CD4-positive, CD25-positive, alpha-beta regulatory T cell (primary cell): ENCODE measurements at regions not wholly inside any gene's neighbourhood (a gene's known extent, or its start where the extent isn't known, plus 50 kb on each side); places are given as distances from the start of the nearest gene placed in this dataset.

Experiments
- ATAC-seq, 2 donors: fragments of 150-1000 bp; cut with Tn5 transposase; one replicate each; pipeline ENCODE4 v1.10.0; 2021; ENCODE audit warnings: low read depth in 2 of 2, moderate number of reproducible peaks in 2 of 2, moderate library complexity in 1 of 2
- DNase-seq, 3 donors: peaks; one replicate each; pipeline versions ENCODE4 v3.0.0 to v3.0.0-alpha.2; 2012 to 2022; ENCODE audit warnings: mixed read lengths in 1 of 3
- H3K27ac ChIP-seq: one replicate; pipeline ENCODE4 v1.7.0; 2013; ENCODE audit warnings: mild to moderate bottlenecking, low read length; ENCODE audit not compliant: insufficient read depth, poor library complexity, severe bottlenecking
- H3K27me3 ChIP-seq: one replicate; pipeline ENCODE4 v1.7.0; 2013; ENCODE audit warnings: low read length; ENCODE audit not compliant: control insufficient read depth, insufficient read depth
- H3K36me3 ChIP-seq: one replicate; pipeline ENCODE4 v1.7.0; 2013; ENCODE audit warnings: mild to moderate bottlenecking, low read length, moderate library complexity; ENCODE audit not compliant: control insufficient read depth, insufficient read depth
- H3K4me1 ChIP-seq: 2 replicates; pipeline ENCODE4 v1.7.0; 2013; ENCODE audit warnings: mild to moderate bottlenecking, low read length; ENCODE audit not compliant: insufficient read depth, control insufficient read depth, poor library complexity, severe bottlenecking
- H3K4me3 ChIP-seq: one replicate; pipeline ENCODE4 v1.7.0; 2013; ENCODE audit warnings: low read depth, mild to moderate bottlenecking, low read length, moderate library complexity
- H3K9me3 ChIP-seq, 2 experiments: 1 replicate in 1 of 2; 2 replicates in 1 of 2; pipeline ENCODE4 v1.7.0; 2013; ENCODE audit warnings: low read length in 2 of 2, mild to moderate bottlenecking in 1 of 2, moderate library complexity in 1 of 2; ENCODE audit not compliant: control insufficient read depth in 2 of 2
- H3K27ac Mint-ChIP-seq, 3 donors: one replicate each; pipeline ENCODE4 v1.8.0; 2020 to 2022; ENCODE audit warnings: mild to moderate bottlenecking in 3 of 3, mixed read lengths in 3 of 3, moderate library complexity in 2 of 3
- H3K27me3 Mint-ChIP-seq: one replicate; pipeline ENCODE4 v1.8.0; 2022; ENCODE audit warnings: mild to moderate bottlenecking, mixed read lengths
- H3K36me3 Mint-ChIP-seq: one replicate; pipeline ENCODE4 v1.8.0; 2020; ENCODE audit warnings: mixed read lengths
- H3K4me1 Mint-ChIP-seq, 4 donors: one replicate each; pipeline ENCODE4 v1.8.0; 2020 to 2022; ENCODE audit warnings: mixed read lengths in 4 of 4, mild to moderate bottlenecking in 1 of 4
- H3K4me3 Mint-ChIP-seq, 4 donors: one replicate each; pipeline ENCODE4 v1.8.0; 2020 to 2022; ENCODE audit warnings: mild to moderate bottlenecking in 4 of 4, mixed read lengths in 4 of 4, moderate library complexity in 3 of 4
- H3K9me3 Mint-ChIP-seq, 7 donors: one replicate each; pipeline ENCODE4 v1.8.0; 2020 to 2022; ENCODE audit warnings: mixed read lengths in 7 of 7, mild to moderate bottlenecking in 3 of 7, moderate library complexity in 2 of 7

- DNase-seq, result no peak
- H3K27me3 ChIP-seq, result no peaks in the 10 kb centered on the region
- H3K9me3 ChIP-seq, result peaks cover 5 to 9% of the 10 kb centered on the region in 2 experiments
- no peaks in the 10 kb centered on the region for H3K4me1 Mint-ChIP-seq
- H3K36me3 ChIP-seq, result no peaks in the 10 kb centered on the region
- no peaks in the 10 kb centered on the region for H3K4me1 ChIP-seq
- no peak overlapping the region for H3K27ac Mint-ChIP-seq
- H3K36me3 Mint-ChIP-seq, result no peaks in the 10 kb centered on the region
- no peak for ATAC-seq
- H3K27ac ChIP-seq, result no peak overlapping the region
- H3K4me3 Mint-ChIP-seq, result no peak overlapping the region
- H3K4me3 ChIP-seq, result no peak overlapping the region
- H3K9me3 Mint-ChIP-seq, result peaks cover 0 to 28% (median 4%) of the 10 kb centered on the region in 7 donors
- peaks cover 4% of the 10 kb centered on the region for H3K27me3 Mint-ChIP-seq
These were observed 67.7 kb upstream of the GLI2 start for GRCh38 chr2:120667981-120668380.

GRCh38 chr2:120669121-120669952 is 66.3 kb upstream of the GLI2 start:
- DNase-seq (no peak), ATAC-seq (no peak)
- no peak overlapping the region for H3K4me3 Mint-ChIP-seq
- peaks cover 5 to 7% of the 10 kb centered on the region in 2 experiments for H3K9me3 ChIP-seq
- no peaks in the 10 kb centered on the region for H3K36me3 ChIP-seq
- no peak overlapping the region for H3K4me3 ChIP-seq
- no peak overlapping the region for H3K27ac ChIP-seq
- H3K36me3 Mint-ChIP-seq, result no peaks in the 10 kb centered on the region
- H3K9me3 Mint-ChIP-seq, result peaks cover 0 to 26% (median 4%) of the 10 kb centered on the region in 7 donors
- H3K4me1 Mint-ChIP-seq, result no peaks in the 10 kb centered on the region
- no peaks in the 10 kb centered on the region for H3K4me1 ChIP-seq
- peaks cover 4% of the 10 kb centered on the region for H3K27me3 Mint-ChIP-seq
- no peaks in the 10 kb centered on the region for H3K27me3 ChIP-seq
- H3K27ac Mint-ChIP-seq, result no peak overlapping the region

GRCh38 chr2:120669971-120670370 is 65.7 kb upstream of the GLI2 start:
- DNase-seq (no peak), ATAC-seq (no peak)
- no peaks in the 10 kb centered on the region for H3K36me3 ChIP-seq
- no peaks in the 10 kb centered on the region for H3K4me1 Mint-ChIP-seq
- H3K4me3 ChIP-seq, result no peak overlapping the region
- no peaks in the 10 kb centered on the region for H3K36me3 Mint-ChIP-seq
- no peaks in the 10 kb centered on the region for H3K27me3 ChIP-seq
- H3K27me3 Mint-ChIP-seq, result peaks cover 4% of the 10 kb centered on the region
- H3K27ac ChIP-seq, result no peak overlapping the region
- H3K9me3 ChIP-seq, result peaks cover 5 to 6% of the 10 kb centered on the region in 2 experiments
- no peak overlapping the region for H3K27ac Mint-ChIP-seq
- H3K4me3 Mint-ChIP-seq, result no peak overlapping the region
- peaks cover 0 to 19% (median 3%) of the 10 kb centered on the region in 7 donors for H3K9me3 Mint-ChIP-seq
- H3K4me1 ChIP-seq, result no peaks in the 10 kb centered on the region

- Histone ChIP-seq H3K27ac (no peak overlapping the region), H3K4me3 (no peak overlapping the region), H3K36me3 (no peaks in the 10 kb centered on the region), H3K27me3 (no peaks in the 10 kb centered on the region), H3K9me3 (peaks cover 5 to 6% of the 10 kb centered on the region in 2 experiments), H3K4me1 (no peaks in the 10 kb centered on the region)
- Mint-ChIP-seq H3K4me3 (no peak overlapping the region), H3K9me3 (peaks cover 0 to 17% (median 3%) of the 10 kb centered on the region in 7 donors), H3K27me3 (peaks cover 4% of the 10 kb centered on the region), H3K27ac (no peak overlapping the region), H3K4me1 (no peaks in the 10 kb centered on the region), H3K36me3 (no peaks in the 10 kb centered on the region)
- no peak for DNase-seq
- no peak for ATAC-seq
These were observed 65.3 kb upstream of the GLI2 start for GRCh38 chr2:120670371-120670770.

GRCh38 chr2:120670771-120671480 is 64.7 kb upstream of the GLI2 start:
- Mint-ChIP-seq H3K4me1 (peaks cover 0 to 2% (median 0%) of the 10 kb centered on the region in 4 donors), H3K36me3 (no peaks in the 10 kb centered on the region), H3K4me3 (no peak overlapping the region), H3K27ac (no peak overlapping the region), H3K27me3 (peaks cover 4% of the 10 kb centered on the region), H3K9me3 (peaks cover 0 to 13% (median 3%) of the 10 kb centered on the region in 7 donors)
- Histone ChIP-seq H3K27ac (no peak overlapping the region), H3K9me3 (peaks cover 5 to 6% of the 10 kb centered on the region in 2 experiments), H3K4me1 (no peaks in the 10 kb centered on the region), H3K27me3 (no peaks in the 10 kb centered on the region), H3K4me3 (no peak overlapping the region), H3K36me3 (no peaks in the 10 kb centered on the region)
- ATAC-seq, result no peak
- no peak for DNase-seq

- no peak overlapping the region for H3K4me3 ChIP-seq
- H3K36me3 ChIP-seq, result no peaks in the 10 kb centered on the region
- Mint-ChIP-seq H3K27me3 (peaks cover 8% of the 10 kb centered on the region), H3K27ac (no peak overlapping the region), H3K9me3 (peaks cover 0 to 5% (median 0%) of the 10 kb centered on the region in 7 donors), H3K36me3 (no peaks in the 10 kb centered on the region), H3K4me3 (no peak overlapping the region), H3K4me1 (peaks cover 0 to 2% (median 0%) of the 10 kb centered on the region in 4 donors)
- H3K27me3 ChIP-seq, result no peaks in the 10 kb centered on the region
- ATAC-seq (no peak), DNase-seq (no peak)
- no peaks in the 10 kb centered on the region for H3K9me3 ChIP-seq
- no peak overlapping the region for H3K27ac ChIP-seq
- no peaks in the 10 kb centered on the region for H3K4me1 ChIP-seq
These were observed 63.0 kb upstream of the GLI2 start for GRCh38 chr2:120672526-120673204.

- no peaks in the 10 kb centered on the region for H3K27me3 ChIP-seq
- Mint-ChIP-seq H3K27me3 (peaks cover 8% of the 10 kb centered on the region), H3K36me3 (no peaks in the 10 kb centered on the region), H3K9me3 (peaks cover 0 to 1% (median 0%) of the 10 kb centered on the region in 7 donors), H3K4me3 (no peak overlapping the region), H3K27ac (no peak overlapping the region), H3K4me1 (peaks cover 0 to 2% (median 0%) of the 10 kb centered on the region in 4 donors)
- no peaks in the 10 kb centered on the region for H3K9me3 ChIP-seq
- no peak overlapping the region for H3K27ac ChIP-seq
- H3K4me1 ChIP-seq, result no peaks in the 10 kb centered on the region
- no peak for ATAC-seq
- DNase-seq, result no peak
- H3K4me3 ChIP-seq, result no peak overlapping the region
- H3K36me3 ChIP-seq, result no peaks in the 10 kb centered on the region
These were observed 62.5 kb upstream of the GLI2 start for GRCh38 chr2:120673205-120673550.
